Cardiac muscle cell (in vitro differentiated cells and primary cell): ENCODE measurements at regions not wholly inside any gene's neighbourhood (a gene's known extent, or its start where the extent isn't known, plus 50 kb on each side); places are given as distances from the start of the nearest gene placed in this dataset.

ENCODE experiments used
- DNase-seq, 2 donors: peaks; one replicate each; pipeline versions ENCODE4 v3.0.0 to v3.0.0-alpha.2; 2010 to 2017; ENCODE audit warnings: low read depth in 1 of 2, low spot score in 1 of 2
- H3K27ac ChIP-seq: fragments of 200-600 bp; sonication (generic); 2 replicates; pipeline ENCODE4 v1.5.1; 2016
- H3K27me3 ChIP-seq: fragments of 200-600 bp; sonication (generic); 2 replicates; pipeline ENCODE4 v1.6.0; 2016; ENCODE audit warnings: control low read depth
- H3K36me3 ChIP-seq: fragments of 200-600 bp; sonication (generic); 2 replicates; pipeline ENCODE4 v1.5.1; 2016; ENCODE audit warnings: control low read depth
- H3K4me1 ChIP-seq: fragments of 200-600 bp; sonication (generic); 2 replicates; pipeline ENCODE4 v1.8.1; 2017; ENCODE audit warnings: low read depth, mild to moderate bottlenecking, mixed run types
- H3K4me3 ChIP-seq: fragments of 200-600 bp; sonication (generic); 2 replicates; pipeline ENCODE4 v1.5.1; 2016; ENCODE audit warnings: mild to moderate bottlenecking
- H3K9me3 ChIP-seq: fragments of 200-600 bp; sonication (generic); 2 replicates; pipeline ENCODE4 v1.5.1; 2017; ENCODE audit warnings: low read depth, mild to moderate bottlenecking, control low read depth
- CTCF ChIP-seq: IDR thresholded peaks from 2 replicates; pipeline ENCODE4 v1.5.1; 2012; ENCODE audit warnings: low read depth, mild to moderate bottlenecking, low read length

GRCh38 chr2:211302676-211303075 is 746.3 kb downstream of the CPS1 start:
- TF ChIP-seq CTCF = no peak
- Histone ChIP-seq H3K27me3 (no peaks in the 10 kb centered on the region), H3K4me1 (no peaks in the 10 kb centered on the region), H3K27ac (no peak overlapping the region), H3K9me3 (no peaks in the 10 kb centered on the region), H3K36me3 (no peaks in the 10 kb centered on the region), H3K4me3 (no peak overlapping the region)
- no peak for DNase-seq

GRCh38 chr2:211306929-211307328 is 750.5 kb downstream of the CPS1 start:
- Histone ChIP-seq H3K4me1 (no peaks in the 10 kb centered on the region), H3K27ac (no peak overlapping the region), H3K36me3 (no peaks in the 10 kb centered on the region), H3K27me3 (no peaks in the 10 kb centered on the region), H3K9me3 (no peaks in the 10 kb centered on the region), H3K4me3 (no peak overlapping the region)
- DNase-seq = no peak
- no peak for TF ChIP-seq CTCF
